MG63 (cell line): ENCODE measurements at regions not wholly inside any gene's neighbourhood (a gene's known extent, or its start where the extent isn't known, plus 50 kb on each side); places are given as distances from the start of the nearest gene placed in this dataset.

Experiments used
- DNase-seq: peaks from one replicate; pipeline ENCODE4 v3.0.0-alpha.2; 2020
- H3K27me3 ChIP-seq: fragments of 250-450 bp; sonication (Bioruptor Pico); 2 replicates; pipeline ENCODE4 v1.5.1; 2020; ENCODE audit warnings: mild to moderate bottlenecking, moderate library complexity
- H3K36me3 ChIP-seq: fragments of 250-450 bp; sonication (Bioruptor Pico); 2 replicates; pipeline ENCODE4 v1.5.1; 2020; ENCODE audit warnings: mild to moderate bottlenecking, moderate library complexity
- H3K4me3 ChIP-seq: fragments of 250-450 bp; sonication (Bioruptor Pico); 2 replicates; pipeline ENCODE4 v1.5.1; 2020; ENCODE audit warnings: mild to moderate bottlenecking, moderate library complexity
- H3K9me3 ChIP-seq: fragments of 250-450 bp; sonication (Bioruptor Pico); 2 replicates; pipeline ENCODE4 v1.5.1; 2020; ENCODE audit warnings: mild to moderate bottlenecking, moderate library complexity

- Histone ChIP-seq H3K4me3 (no peak overlapping the region), H3K9me3 (no peaks in the 10 kb centered on the region), H3K27me3 (no peaks in the 10 kb centered on the region), H3K36me3 (no peaks in the 10 kb centered on the region)
- DNase-seq, result no peak
Observed at GRCh38 chr1:218521414-218522169, 176.5 kb downstream of the TGFB2 start.

- H3K36me3 ChIP-seq, result no peaks in the 10 kb centered on the region
- no peaks in the 10 kb centered on the region for H3K27me3 ChIP-seq
- no peaks in the 10 kb centered on the region for H3K9me3 ChIP-seq
- no peak overlapping the region for H3K4me3 ChIP-seq
- DNase-seq, result no peak
Observed at GRCh38 chr1:218524526-218524925, 179.4 kb downstream of the TGFB2 start.

- no peak overlapping the region for H3K4me3 ChIP-seq
- no peaks in the 10 kb centered on the region for H3K9me3 ChIP-seq
- no peaks in the 10 kb centered on the region for H3K27me3 ChIP-seq
- H3K36me3 ChIP-seq, result no peaks in the 10 kb centered on the region
- no peak for DNase-seq
Observed at GRCh38 chr1:218525031-218525430, 179.9 kb downstream of the TGFB2 start.

GRCh38 chr1:218525451-218526197 lies 180.5 kb downstream of the TGFB2 start:
- DNase-seq, result no peak
- Histone ChIP-seq H3K27me3 (no peaks in the 10 kb centered on the region), H3K9me3 (no peaks in the 10 kb centered on the region), H3K36me3 (no peaks in the 10 kb centered on the region), H3K4me3 (no peak overlapping the region)

- H3K36me3 ChIP-seq, result no peaks in the 10 kb centered on the region
- DNase-seq, result no peak
- H3K27me3 ChIP-seq, result no peaks in the 10 kb centered on the region
- H3K4me3 ChIP-seq, result no peak overlapping the region
- H3K9me3 ChIP-seq, result no peaks in the 10 kb centered on the region
Observed at GRCh38 chr1:218526198-218526580, 181.1 kb downstream of the TGFB2 start.

GRCh38 chr1:218527737-218528136 lies 182.6 kb downstream of the TGFB2 start:
- H3K27me3 ChIP-seq, result no peaks in the 10 kb centered on the region
- no peak for DNase-seq
- no peaks in the 10 kb centered on the region for H3K9me3 ChIP-seq

GRCh38 chr1:218529646-218530300 lies 184.6 kb downstream of the TGFB2 start:
- H3K27me3 ChIP-seq, result no peaks in the 10 kb centered on the region
- H3K36me3 ChIP-seq, result no peaks in the 10 kb centered on the region
- DNase-seq, result no peak
- H3K4me3 ChIP-seq, result no peak overlapping the region
- no peaks in the 10 kb centered on the region for H3K9me3 ChIP-seq

More at GRCh38 chr1:218527737-218528136, 182.6 kb downstream of the TGFB2 start:
- H3K36me3 ChIP-seq, result no peaks in the 10 kb centered on the region
- H3K4me3 ChIP-seq, result no peak overlapping the region

- DNase-seq, result no peak
- Histone ChIP-seq H3K4me3 (no peak overlapping the region), H3K36me3 (no peaks in the 10 kb centered on the region), H3K9me3 (no peaks in the 10 kb centered on the region), H3K27me3 (no peaks in the 10 kb centered on the region)
Observed at GRCh38 chr1:218531936-218532335, 186.8 kb downstream of the TGFB2 start.

- H3K4me3 ChIP-seq, result no peak overlapping the region
- no peaks in the 10 kb centered on the region for H3K27me3 ChIP-seq
- no peaks in the 10 kb centered on the region for H3K9me3 ChIP-seq
- no peaks in the 10 kb centered on the region for H3K36me3 ChIP-seq
- no peak for DNase-seq
Observed at GRCh38 chr1:218536296-218536986, 191.3 kb downstream of the TGFB2 start.

- no peak for DNase-seq
- H3K4me3 ChIP-seq, result no peak overlapping the region
- no peaks in the 10 kb centered on the region for H3K9me3 ChIP-seq
- no peaks in the 10 kb centered on the region for H3K36me3 ChIP-seq
- no peaks in the 10 kb centered on the region for H3K27me3 ChIP-seq
Observed at GRCh38 chr1:218537122-218537913, 192.2 kb downstream of the TGFB2 start.

- no peaks in the 10 kb centered on the region for H3K36me3 ChIP-seq
- no peaks in the 10 kb centered on the region for H3K9me3 ChIP-seq
- no peaks in the 10 kb centered on the region for H3K27me3 ChIP-seq
- DNase-seq, result no peak
- no peak overlapping the region for H3K4me3 ChIP-seq
Observed at GRCh38 chr1:218538341-218538740, 193.2 kb downstream of the TGFB2 start.

GRCh38 chr1:218546314-218546713 lies 201.2 kb downstream of the TGFB2 start:
- no peaks in the 10 kb centered on the region for H3K9me3 ChIP-seq
- H3K4me3 ChIP-seq, result no peak overlapping the region
- H3K27me3 ChIP-seq, result no peaks in the 10 kb centered on the region
- H3K36me3 ChIP-seq, result no peaks in the 10 kb centered on the region
- no peak for DNase-seq

- no peak for DNase-seq
- Histone ChIP-seq H3K27me3 (no peaks in the 10 kb centered on the region), H3K36me3 (no peaks in the 10 kb centered on the region), H3K4me3 (no peak overlapping the region), H3K9me3 (no peaks in the 10 kb centered on the region)
Observed at GRCh38 chr1:218547957-218548730, 203.0 kb downstream of the TGFB2 start.

GRCh38 chr1:218548764-218549163 lies 203.6 kb downstream of the TGFB2 start:
- H3K9me3 ChIP-seq, result no peaks in the 10 kb centered on the region
- H3K27me3 ChIP-seq, result no peaks in the 10 kb centered on the region
- no peak for DNase-seq
- H3K4me3 ChIP-seq, result no peak overlapping the region
- no peaks in the 10 kb centered on the region for H3K36me3 ChIP-seq

- no peaks in the 10 kb centered on the region for H3K27me3 ChIP-seq
- DNase-seq, result no peak
- H3K9me3 ChIP-seq, result no peaks in the 10 kb centered on the region
- H3K4me3 ChIP-seq, result no peak overlapping the region
- no peaks in the 10 kb centered on the region for H3K36me3 ChIP-seq
Observed at GRCh38 chr1:218553197-218553596, 208.1 kb downstream of the TGFB2 start.

- H3K36me3 ChIP-seq, result no peaks in the 10 kb centered on the region
- H3K9me3 ChIP-seq, result no peaks in the 10 kb centered on the region
- H3K27me3 ChIP-seq, result no peaks in the 10 kb centered on the region
- no peak for DNase-seq
- no peak overlapping the region for H3K4me3 ChIP-seq
Observed at GRCh38 chr1:218556016-218556415, 210.9 kb downstream of the TGFB2 start.
